Mucosa of stomach (tissue), 1 donor: ENCODE measurements at regions not wholly inside any gene's neighbourhood (a gene's known extent, or its start where the extent isn't known, plus 50 kb on each side); places are given as distances from the start of the nearest gene placed in this dataset.

ENCODE experiments used
- H3K27me3 ChIP-seq: one replicate; pipeline ENCODE4 v1.7.0; 2013; ENCODE audit warnings: mild to moderate bottlenecking, low read length; ENCODE audit not compliant: control insufficient read depth, insufficient read depth
- H3K36me3 ChIP-seq: one replicate; pipeline ENCODE4 v1.7.0; 2013; ENCODE audit warnings: low read length; ENCODE audit not compliant: control insufficient read depth, insufficient read depth
- H3K4me1 ChIP-seq: one replicate; pipeline ENCODE4 v1.7.0; 2013; ENCODE audit warnings: mild to moderate bottlenecking, low read length; ENCODE audit not compliant: control insufficient read depth, insufficient read depth
- H3K4me3 ChIP-seq: one replicate; pipeline ENCODE4 v1.7.0; 2013; ENCODE audit warnings: low read length
- H3K9ac ChIP-seq: one replicate; pipeline ENCODE4 v1.7.0; 2013; ENCODE audit warnings: mild to moderate bottlenecking, low read length, moderate library complexity
- H3K9me3 ChIP-seq: one replicate; pipeline ENCODE4 v1.7.0; 2013; ENCODE audit warnings: mild to moderate bottlenecking, low read length, moderate library complexity; ENCODE audit not compliant: control insufficient read depth
- donor health status: Pancreatic carcinoma.

DNA sequence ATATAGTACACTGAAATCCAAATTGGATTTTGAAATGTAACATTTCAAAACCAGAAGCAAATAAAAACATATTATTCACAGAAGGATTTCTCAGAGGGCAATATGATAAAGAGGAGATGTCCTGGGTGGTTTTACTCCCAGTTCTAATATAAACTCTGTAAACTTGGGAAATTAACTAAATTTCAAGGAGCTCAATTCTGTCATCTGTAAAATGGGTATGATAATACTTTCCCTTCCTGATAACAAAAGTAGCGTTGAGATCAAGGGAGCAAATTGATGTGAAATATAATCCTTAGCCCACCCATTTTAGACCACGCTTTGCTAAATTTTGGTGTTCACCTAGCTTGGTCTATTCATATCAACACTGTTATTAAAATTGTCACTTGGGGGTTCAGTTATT lies 192.5 kb upstream of the BTG1 start:
- no peaks in the 10 kb centered on the region for H3K9me3 ChIP-seq
- H3K27me3 ChIP-seq: no peaks in the 10 kb centered on the region
- no peaks in the 10 kb centered on the region for H3K36me3 ChIP-seq
- no peak overlapping the region for H3K9ac ChIP-seq
- H3K4me3 ChIP-seq: no peak overlapping the region
- no peaks in the 10 kb centered on the region for H3K4me1 ChIP-seq

DNA sequence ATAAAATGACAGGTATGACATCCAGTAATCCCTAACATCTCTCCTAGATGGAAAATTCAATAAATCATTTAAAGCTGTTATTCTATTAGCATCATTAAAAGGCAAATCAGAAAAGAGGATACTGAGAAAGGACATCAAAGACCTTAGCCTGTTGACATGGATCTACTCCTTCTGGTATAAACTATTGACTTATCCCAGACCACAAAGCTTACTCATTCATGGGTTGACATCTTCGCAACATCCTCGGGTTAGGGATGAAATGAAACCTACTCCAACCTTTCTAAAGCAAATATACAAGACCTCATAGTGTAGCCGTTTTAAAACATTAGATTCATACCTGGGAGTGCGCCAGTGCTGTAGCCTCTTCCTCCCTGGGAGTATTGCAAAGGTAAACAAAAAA lies 191.5 kb upstream of the BTG1 start:
- Histone ChIP-seq H3K36me3 (no peaks in the 10 kb centered on the region), H3K9me3 (no peaks in the 10 kb centered on the region), H3K9ac (no peak overlapping the region), H3K4me3 (no peak overlapping the region), H3K4me1 (no peaks in the 10 kb centered on the region), H3K27me3 (no peaks in the 10 kb centered on the region)

DNA sequence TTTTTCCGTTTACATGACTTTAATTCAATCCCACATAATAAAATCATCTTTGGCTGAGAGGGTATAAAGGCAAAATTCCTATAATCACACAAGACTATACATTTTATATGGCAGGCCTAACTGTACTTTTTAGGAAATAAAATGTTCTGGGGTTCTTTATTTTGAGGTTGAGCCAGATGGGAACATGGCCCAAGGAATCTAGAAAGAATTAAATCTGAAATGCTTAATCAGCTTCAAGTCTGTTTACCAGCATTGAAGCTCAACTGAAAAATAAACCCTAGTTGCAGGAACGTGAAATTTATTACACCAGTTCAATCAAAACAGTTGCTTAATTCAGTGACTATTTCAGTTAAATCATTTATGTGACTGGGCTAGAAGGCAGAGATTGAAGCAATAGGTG lies 191.0 kb upstream of the BTG1 start:
- Histone ChIP-seq H3K4me1 (no peaks in the 10 kb centered on the region), H3K4me3 (no peak overlapping the region), H3K36me3 (no peaks in the 10 kb centered on the region), H3K27me3 (no peaks in the 10 kb centered on the region), H3K9ac (no peak overlapping the region), H3K9me3 (no peaks in the 10 kb centered on the region)

DNA sequence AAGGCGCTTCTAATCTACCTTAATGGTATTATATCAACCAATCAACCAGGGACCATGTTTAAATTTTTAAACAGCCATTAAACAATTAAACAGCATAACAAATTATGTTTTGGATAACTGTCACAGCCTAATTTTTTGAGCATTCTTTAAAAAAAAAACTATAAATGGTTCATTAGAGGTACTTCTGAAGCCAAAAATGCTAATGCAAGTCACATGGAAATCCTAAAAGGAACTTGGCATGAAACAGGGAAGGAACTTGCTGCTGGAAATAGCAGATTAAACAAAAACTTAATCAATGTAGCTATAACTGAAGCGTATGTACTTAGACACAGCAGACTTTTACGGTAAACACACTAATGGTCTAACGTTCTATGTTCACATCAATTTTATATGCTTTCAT lies 190.2 kb upstream of the BTG1 start:
- H3K9me3 ChIP-seq: no peaks in the 10 kb centered on the region
- no peaks in the 10 kb centered on the region for H3K36me3 ChIP-seq
- H3K9ac ChIP-seq: no peak overlapping the region
- H3K27me3 ChIP-seq: no peaks in the 10 kb centered on the region
- H3K4me1 ChIP-seq: no peaks in the 10 kb centered on the region
- no peak overlapping the region for H3K4me3 ChIP-seq

DNA sequence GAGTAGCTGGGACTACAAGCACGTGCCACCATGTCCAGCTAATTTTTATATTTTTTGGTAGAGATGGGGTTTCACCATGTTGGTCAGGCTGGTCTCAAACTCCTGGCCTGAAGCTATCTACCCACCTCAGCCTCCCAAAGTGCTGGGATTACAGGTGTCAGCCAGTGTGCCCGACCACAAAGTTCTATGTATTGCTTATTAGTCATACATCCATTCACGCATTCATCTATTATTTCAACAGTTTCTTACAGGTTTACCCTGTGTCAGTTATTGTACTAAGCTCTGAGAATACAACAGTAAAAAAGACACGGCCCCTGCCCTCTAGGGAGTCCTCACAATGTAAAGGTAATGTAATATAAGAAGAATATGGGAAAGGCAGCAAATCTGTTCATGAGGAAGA lies 188.9 kb upstream of the BTG1 start:
- no peaks in the 10 kb centered on the region for H3K27me3 ChIP-seq
- no peak overlapping the region for H3K4me3 ChIP-seq
- no peaks in the 10 kb centered on the region for H3K4me1 ChIP-seq
- H3K36me3 ChIP-seq: no peaks in the 10 kb centered on the region
- H3K9me3 ChIP-seq: no peaks in the 10 kb centered on the region
- H3K9ac ChIP-seq: no peak overlapping the region

DNA sequence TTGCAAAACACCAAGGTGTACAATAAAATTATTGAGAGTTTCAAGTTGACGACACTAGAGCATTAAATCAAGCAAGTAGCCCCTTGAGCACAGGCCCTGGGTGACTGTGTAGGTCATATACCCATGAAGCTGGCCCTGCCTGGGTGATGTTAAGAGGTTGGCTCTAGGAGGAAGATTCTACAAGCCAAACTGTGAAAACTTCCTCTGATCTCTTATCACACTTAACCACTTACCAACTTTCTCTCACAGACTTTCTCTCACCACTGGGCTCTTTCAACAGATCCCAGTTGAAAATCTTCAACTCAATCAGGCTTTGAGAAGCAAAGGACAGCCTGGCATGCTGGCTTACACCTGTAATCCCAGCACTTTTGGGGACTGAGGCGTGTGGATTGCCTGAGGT lies 186.9 kb upstream of the BTG1 start:
- Histone ChIP-seq H3K36me3 (no peaks in the 10 kb centered on the region), H3K9me3 (no peaks in the 10 kb centered on the region), H3K4me3 (no peak overlapping the region), H3K27me3 (no peaks in the 10 kb centered on the region), H3K4me1 (no peaks in the 10 kb centered on the region), H3K9ac (no peak overlapping the region)

DNA sequence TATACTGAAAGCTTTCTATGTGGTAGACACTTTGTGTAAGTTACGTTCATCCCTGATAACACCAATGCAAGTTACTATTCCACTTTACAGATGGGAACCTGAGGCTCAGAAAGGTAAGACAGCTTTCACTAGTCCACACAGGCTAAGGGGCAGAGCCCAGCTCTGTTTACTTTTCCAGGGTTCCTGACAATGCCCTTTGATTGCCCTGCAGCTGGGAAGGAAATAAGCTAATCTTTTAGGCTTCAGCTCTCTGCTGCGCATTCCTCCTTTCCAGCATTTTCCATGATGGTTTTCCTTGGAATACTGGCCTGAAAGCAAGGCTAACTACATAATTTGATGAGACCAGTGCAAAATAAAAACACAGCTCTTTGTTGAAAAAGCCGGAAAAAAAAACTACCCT lies 185.7 kb upstream of the BTG1 start:
- Histone ChIP-seq H3K9me3 (no peaks in the 10 kb centered on the region), H3K27me3 (no peaks in the 10 kb centered on the region), H3K9ac (no peak overlapping the region), H3K36me3 (no peaks in the 10 kb centered on the region), H3K4me1 (no peaks in the 10 kb centered on the region), H3K4me3 (no peak overlapping the region)

GRCh38 chr12:92330654-92331053 lies 185.0 kb upstream of the BTG1 start:
- H3K27me3 ChIP-seq: no peaks in the 10 kb centered on the region
- no peak overlapping the region for H3K4me3 ChIP-seq
- H3K9me3 ChIP-seq: no peaks in the 10 kb centered on the region
- no peak overlapping the region for H3K9ac ChIP-seq
- H3K36me3 ChIP-seq: no peaks in the 10 kb centered on the region
- H3K4me1 ChIP-seq: no peaks in the 10 kb centered on the region

DNA sequence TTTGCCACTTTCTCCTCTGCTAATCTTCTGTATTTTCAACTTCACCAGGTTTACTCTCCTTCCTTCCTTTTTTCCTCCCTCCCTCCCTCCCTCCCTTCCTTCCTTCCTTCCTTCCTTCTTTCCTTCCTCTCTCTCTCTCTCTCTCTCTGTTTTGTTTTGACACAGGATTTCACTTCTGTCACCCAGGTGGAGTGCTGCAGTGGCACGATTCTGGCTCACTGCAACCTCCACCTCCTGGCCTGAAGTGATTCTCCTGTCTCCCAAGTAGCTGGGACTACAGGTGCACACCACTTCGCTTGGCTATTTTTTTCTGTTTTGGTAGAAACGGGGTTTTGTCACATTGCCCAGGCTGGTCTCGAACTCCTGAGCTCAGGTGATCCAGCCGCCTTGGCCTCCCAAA lies 181.2 kb upstream of the BTG1 start:
- Histone ChIP-seq H3K27me3 (no peaks in the 10 kb centered on the region), H3K9me3 (no peaks in the 10 kb centered on the region), H3K4me1 (no peaks in the 10 kb centered on the region), H3K4me3 (no peak overlapping the region), H3K9ac (no peak overlapping the region), H3K36me3 (no peaks in the 10 kb centered on the region)

- H3K36me3 ChIP-seq: no peaks in the 10 kb centered on the region
- H3K4me1 ChIP-seq: no peaks in the 10 kb centered on the region
- no peaks in the 10 kb centered on the region for H3K27me3 ChIP-seq
- H3K9ac ChIP-seq: no peak overlapping the region
- no peak overlapping the region for H3K4me3 ChIP-seq
- no peaks in the 10 kb centered on the region for H3K9me3 ChIP-seq
Measured at GRCh38 chr12:92324849-92325500, 179.3 kb upstream of the BTG1 start.

- H3K27me3 ChIP-seq: no peaks in the 10 kb centered on the region
Measured at GRCh38 chr12:92312463-92312964, 166.9 kb upstream of the BTG1 start.

DNA sequence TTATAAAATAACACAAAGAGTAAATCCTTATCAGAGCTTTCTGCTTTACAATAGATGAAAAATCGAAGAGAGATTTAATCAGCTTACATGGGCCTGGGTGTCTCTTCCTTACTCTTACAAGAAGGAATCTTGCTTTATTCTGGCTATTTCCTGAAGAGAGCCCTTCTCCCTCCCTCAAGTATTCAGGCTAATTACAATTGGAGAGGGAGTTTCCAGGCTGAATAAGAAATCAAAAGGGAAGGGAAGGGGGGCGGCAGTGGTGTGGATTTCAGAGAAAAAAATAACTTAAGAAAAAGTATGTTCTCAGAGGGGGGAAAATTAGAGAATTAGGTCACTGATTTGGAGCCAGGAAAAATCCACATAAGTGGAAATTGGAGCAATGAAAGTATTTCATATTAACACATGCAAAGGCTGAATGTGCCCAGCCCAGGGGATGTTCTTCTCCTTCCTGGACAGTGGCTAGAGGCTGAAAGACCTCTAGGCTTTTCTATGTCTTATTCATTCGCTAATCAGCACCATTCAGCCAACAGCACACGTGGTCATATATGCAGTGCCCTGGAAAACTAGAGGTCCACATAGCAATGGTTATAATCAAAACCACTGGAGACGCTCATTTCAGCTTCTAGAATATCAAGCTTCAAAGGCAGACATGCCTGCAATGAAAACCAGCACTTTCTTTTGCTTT lies 158.9 kb upstream of the BTG1 start:
- Histone ChIP-seq H3K4me1 (no peaks in the 10 kb centered on the region), H3K36me3 (no peaks in the 10 kb centered on the region), H3K27me3 (no peaks in the 10 kb centered on the region), H3K9me3 (no peaks in the 10 kb centered on the region), H3K9ac (no peak overlapping the region), H3K4me3 (no peak overlapping the region)

More at GRCh38 chr12:92312463-92312964, 166.9 kb upstream of the BTG1 start:
- Histone ChIP-seq H3K4me3 (no peak overlapping the region), H3K9ac (no peak overlapping the region), H3K36me3 (no peaks in the 10 kb centered on the region), H3K9me3 (no peaks in the 10 kb centered on the region), H3K4me1 (no peaks in the 10 kb centered on the region)
